ENCODE measurements at regions not wholly inside any gene's neighbourhood (a gene's known extent, or its start where the extent isn't known, plus 50 kb on each side); places are given as distances from the start of the nearest gene placed in this dataset.

- H3K4me3 Mint-ChIP-seq, result no peak overlapping the region
- no peaks in the 10 kb centered on the region for H3K36me3 Mint-ChIP-seq
- no peak for TF ChIP-seq CTCF (conservative IDR thresholded peaks at IDR 0.05)
- H3K27me3 Mint-ChIP-seq, result no peaks in the 10 kb centered on the region
- H3K4me1 Mint-ChIP-seq (ENCODE audit: unreplicated experiment), result no peaks in the 10 kb centered on the region
- no peak for DNase-seq (ENCODE audit: extremely low spot score, unreplicated experiment)
- H3K27ac Mint-ChIP-seq, result no peak overlapping the region
- no peaks in the 10 kb centered on the region for H3K9me3 Mint-ChIP-seq
Observed at GRCh38 chr7:79570903-79571302, 117.4 kb upstream of the MAGI2 start.

- no peaks in the 10 kb centered on the region for H3K27me3 Mint-ChIP-seq
- no peak overlapping the region for H3K27ac Mint-ChIP-seq
- no peak for TF ChIP-seq CTCF (conservative IDR thresholded peaks at IDR 0.05)
- no peaks in the 10 kb centered on the region for H3K36me3 Mint-ChIP-seq
- no peak overlapping the region for H3K4me3 Mint-ChIP-seq
- H3K4me1 Mint-ChIP-seq (ENCODE audit: unreplicated experiment), result no peaks in the 10 kb centered on the region
- H3K9me3 Mint-ChIP-seq, result no peaks in the 10 kb centered on the region
- DNase-seq (ENCODE audit: extremely low spot score, unreplicated experiment), result no peak
Observed at GRCh38 chr7:79563821-79564522, 110.5 kb upstream of the MAGI2 start.

GRCh38 chr7:79555571-79555970 is 102.1 kb upstream of the MAGI2 start:
- Mint-ChIP-seq H3K9me3 (peaks cover 5% of the 10 kb centered on the region), H3K4me3 (no peak overlapping the region), H3K27me3 (no peaks in the 10 kb centered on the region), H3K36me3 (no peaks in the 10 kb centered on the region), H3K4me1 (ENCODE audit: unreplicated experiment) (no peaks in the 10 kb centered on the region), H3K27ac (no peak overlapping the region)
- DNase-seq (ENCODE audit: extremely low spot score, unreplicated experiment), result no peak
- TF ChIP-seq CTCF (conservative IDR thresholded peaks at IDR 0.05), result no peak

- Mint-ChIP-seq H3K36me3 (no peaks in the 10 kb centered on the region), H3K27me3 (no peaks in the 10 kb centered on the region), H3K27ac (no peak overlapping the region), H3K4me1 (ENCODE audit: unreplicated experiment) (no peaks in the 10 kb centered on the region), H3K4me3 (no peak overlapping the region), H3K9me3 (peaks cover 5% of the 10 kb centered on the region)
- DNase-seq (ENCODE audit: extremely low spot score, unreplicated experiment), result no peak
- TF ChIP-seq CTCF (conservative IDR thresholded peaks at IDR 0.05), result no peak
Observed at GRCh38 chr7:79553811-79554555, 100.5 kb upstream of the MAGI2 start.

GRCh38 chr7:79552463-79552862 is 99.0 kb upstream of the MAGI2 start:
- H3K27me3 Mint-ChIP-seq, result no peaks in the 10 kb centered on the region
- H3K9me3 Mint-ChIP-seq, result peaks cover 5% of the 10 kb centered on the region
- H3K27ac Mint-ChIP-seq, result no peak overlapping the region
- TF ChIP-seq CTCF (conservative IDR thresholded peaks at IDR 0.05), result no peak
- H3K36me3 Mint-ChIP-seq, result no peaks in the 10 kb centered on the region
- H3K4me3 Mint-ChIP-seq, result no peak overlapping the region
- no peaks in the 10 kb centered on the region for H3K4me1 Mint-ChIP-seq (ENCODE audit: unreplicated experiment)
- DNase-seq (ENCODE audit: extremely low spot score, unreplicated experiment), result no peak

Measured in type B pancreatic cell (in vitro differentiated cells).